Activated CD8-positive, alpha-beta memory T cell treated with anti-CD3 and anti-CD28 coated beads for 36 hours (primary cell): ENCODE measurements at regions not wholly inside any gene's neighbourhood (a gene's known extent, or its start where the extent isn't known, plus 50 kb on each side); places are given as distances from the start of the nearest gene placed in this dataset.

Experiments used
- CTCF ChIA-PET: fragments of 350-600 bp; sonication (Branson Sonifier 250); formaldehyde crosslinking; loops from one replicate; lab custom pipeline; 2021; ENCODE audit warnings: antibody characterized with exemption; lab: Charles Lee
- POLR2A ChIA-PET: fragments of 350-600 bp; sonication (Branson Sonifier 250); formaldehyde crosslinking; loops from one replicate; lab custom pipeline; 2021; ENCODE audit warnings: antibody characterized with exemption; lab: Charles Lee

DNA sequence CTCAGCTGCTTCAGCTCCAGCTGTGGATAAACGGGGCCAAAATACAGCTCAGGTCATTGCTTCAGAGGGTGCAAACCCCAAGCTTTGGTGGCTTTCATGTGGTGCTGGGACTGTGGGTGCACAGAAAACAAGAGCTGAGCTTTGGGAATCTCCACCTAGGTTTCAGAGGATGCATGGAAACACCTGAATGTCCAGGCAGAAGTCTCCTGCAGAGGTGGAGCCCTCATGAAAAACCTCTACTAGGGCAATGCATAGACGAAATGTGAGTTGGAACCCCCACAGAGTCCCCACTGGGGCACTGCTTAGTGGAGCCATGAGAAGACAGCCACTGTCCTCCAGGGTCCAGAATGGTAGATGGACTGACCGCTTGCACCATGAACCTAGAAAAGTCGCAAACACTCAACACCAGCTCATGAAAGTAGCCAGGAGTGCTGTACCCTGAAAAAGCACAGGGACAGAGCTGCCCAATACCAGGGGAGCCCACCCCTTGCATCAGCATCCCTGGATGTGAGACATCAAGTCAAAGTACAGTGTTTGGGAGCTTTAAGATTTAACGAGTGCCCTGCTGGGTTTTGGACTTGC, 147.9 kb upstream of the SOX11 start:
- CTCF ChIA-PET = no interaction called here
- POLR2A ChIA-PET = no interaction called here

DNA sequence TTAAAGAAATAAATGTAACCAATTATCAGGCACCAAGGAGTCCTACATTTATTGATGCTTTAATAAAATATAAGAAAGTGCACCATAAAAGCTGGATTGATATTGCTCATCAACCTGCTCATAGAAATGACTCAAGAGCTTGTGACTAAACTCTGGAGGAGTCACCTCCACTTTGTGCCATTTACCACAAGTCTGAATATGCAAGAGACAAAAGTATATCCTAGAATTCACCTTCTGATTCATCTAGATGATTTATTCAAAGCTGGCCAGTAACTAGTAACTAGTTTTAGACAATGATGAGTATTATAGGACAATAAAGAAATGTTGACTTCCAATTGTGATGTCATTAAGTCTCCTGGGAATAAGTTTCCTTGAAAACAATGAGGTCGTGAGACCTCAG, 146.0 kb upstream of the SOX11 start:
- ChIA-PET POLR2A (no interaction called here), CTCF (no interaction called here)

DNA sequence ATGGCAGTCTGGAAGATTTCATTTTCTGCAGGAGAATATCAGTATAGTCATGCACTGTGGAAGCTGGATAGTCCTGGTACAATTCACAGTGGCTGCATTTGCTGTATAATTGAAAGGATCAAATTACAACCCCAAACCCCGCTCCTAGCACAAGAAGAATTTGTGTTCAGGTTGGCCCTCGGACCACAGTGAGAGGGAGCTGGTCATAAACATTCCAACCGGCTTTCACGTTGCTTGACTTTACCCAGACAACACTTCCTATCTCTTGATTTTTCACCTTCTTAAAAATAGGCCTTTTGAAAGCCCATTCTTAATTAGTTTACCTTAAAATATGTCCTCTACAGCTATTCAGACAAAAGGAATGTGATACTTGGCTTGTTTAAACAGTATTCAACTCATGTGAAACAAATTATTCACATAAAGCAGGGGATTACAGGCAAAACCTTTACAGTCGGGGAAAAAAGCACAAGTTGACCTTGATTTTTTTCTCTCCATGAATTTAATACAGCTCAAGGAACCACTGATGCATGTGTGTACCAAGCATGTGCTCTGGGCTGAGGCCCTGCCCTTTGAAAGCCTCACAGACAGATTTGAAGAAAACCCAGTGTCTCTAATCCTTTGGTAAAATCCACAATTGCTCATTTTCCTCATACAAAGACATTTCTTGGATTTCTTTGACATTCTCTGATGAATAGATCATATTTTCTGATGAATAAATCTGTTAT, 143.0 kb upstream of the SOX11 start:
- CTCF ChIA-PET = no interaction called here
- POLR2A ChIA-PET = no interaction called here

DNA sequence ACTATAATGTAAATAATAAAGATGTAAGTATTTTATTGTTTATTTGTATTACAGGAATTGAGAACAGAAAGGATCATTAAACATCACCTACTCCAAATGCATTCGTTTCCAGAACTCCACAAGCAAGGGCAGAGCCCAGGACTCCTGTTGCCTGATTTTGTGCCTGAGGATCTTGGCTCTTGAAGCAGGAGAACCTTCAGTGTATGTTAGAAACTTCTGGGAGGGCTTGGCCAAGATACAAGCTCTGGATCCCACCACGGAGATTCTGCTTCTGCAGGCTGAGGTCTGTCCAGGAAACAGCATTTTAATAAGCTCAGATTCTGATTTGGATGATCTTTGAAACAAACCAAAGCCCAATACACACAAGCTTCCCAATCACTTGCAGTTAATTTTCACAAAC, 142.4 kb upstream of the SOX11 start:
- CTCF ChIA-PET = no interaction called here

DNA sequence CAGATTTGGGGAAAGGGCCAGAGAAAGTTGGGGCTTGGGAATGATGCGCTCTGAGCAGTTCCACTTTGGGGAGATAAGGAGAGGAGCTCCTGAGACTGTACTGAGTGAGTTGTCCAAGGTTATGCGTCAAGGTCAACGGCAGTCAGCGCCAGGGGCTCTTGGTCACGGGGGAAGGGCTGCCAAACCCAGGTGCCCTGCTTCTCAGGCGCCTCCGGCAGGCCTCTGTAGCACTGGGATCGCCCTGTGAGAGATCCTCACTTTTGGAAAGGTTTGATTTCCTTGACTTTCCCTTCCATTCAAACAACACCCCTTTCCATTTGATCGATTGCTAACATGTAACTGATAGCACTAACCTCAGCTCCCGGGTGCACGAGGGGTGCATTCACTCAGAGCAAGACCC, 136.5 kb upstream of the SOX11 start:
- POLR2A ChIA-PET = no interaction called here
- CTCF ChIA-PET = no interaction called here

More for the DNA sequence above, 142.4 kb upstream of the SOX11 start:
- POLR2A ChIA-PET = no interaction called here

DNA sequence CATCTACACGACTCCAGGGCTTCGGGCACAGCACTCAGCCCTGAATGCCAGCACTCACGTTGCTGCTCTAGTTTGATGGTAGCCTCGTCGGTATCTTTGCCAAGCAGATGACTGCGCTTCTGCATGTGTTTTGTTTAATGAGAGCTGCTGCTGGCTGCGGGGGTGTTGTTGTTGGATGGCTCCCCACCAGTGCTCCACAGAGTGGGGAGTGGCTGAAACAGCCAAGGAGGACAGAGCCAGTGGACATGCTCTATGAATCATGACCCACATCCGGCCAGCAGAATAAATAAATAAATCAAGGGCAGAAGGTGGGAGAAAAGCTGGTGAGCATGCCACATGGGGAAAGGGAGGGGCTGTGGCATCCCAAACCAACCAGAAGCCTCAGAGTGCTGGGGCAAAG, 131.2 kb upstream of the SOX11 start:
- POLR2A ChIA-PET = no interaction called here
- CTCF ChIA-PET = no interaction called here

DNA sequence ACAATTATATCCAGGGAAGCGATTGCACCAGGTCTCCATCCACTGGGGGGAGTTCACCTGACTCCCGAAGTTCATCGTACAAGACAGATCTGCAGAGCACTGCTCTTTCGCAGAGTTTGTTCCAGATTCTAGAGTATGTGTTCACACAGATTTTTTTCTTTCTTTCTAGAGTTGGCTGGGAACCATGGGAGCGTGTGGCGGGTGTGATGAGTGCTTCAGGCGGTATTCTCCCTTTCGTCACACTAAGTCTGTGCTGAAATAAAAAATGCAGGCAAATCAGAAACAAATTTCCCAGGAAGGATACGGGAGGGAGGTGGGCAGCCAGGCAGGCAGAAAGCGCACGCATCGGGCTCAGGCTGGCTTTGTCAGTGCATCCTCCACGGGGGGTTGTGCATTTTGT, 129.8 kb upstream of the SOX11 start:
- POLR2A ChIA-PET = no interaction called here
- CTCF ChIA-PET = no interaction called here

DNA sequence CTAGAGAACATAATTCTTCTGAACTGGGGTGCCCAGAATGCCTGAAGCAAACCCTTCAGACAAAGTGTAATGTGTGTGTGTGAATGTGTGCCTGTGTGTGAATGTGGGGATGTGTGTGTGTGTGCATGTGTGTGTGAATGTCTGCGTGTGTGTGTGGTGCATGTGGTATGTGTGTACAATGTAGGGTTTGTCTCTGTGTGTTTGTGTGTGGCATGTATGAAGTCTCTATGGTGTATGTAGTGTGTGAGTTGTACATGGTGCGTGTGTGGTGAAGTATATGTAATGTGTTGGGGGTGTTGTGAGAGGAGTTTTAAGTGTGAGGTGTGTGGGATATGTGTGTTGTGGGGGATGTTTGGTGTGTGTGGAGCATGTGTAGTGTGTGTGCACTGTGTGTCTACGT, 129.3 kb upstream of the SOX11 start:
- CTCF ChIA-PET = no interaction called here
- POLR2A ChIA-PET = no interaction called here

DNA sequence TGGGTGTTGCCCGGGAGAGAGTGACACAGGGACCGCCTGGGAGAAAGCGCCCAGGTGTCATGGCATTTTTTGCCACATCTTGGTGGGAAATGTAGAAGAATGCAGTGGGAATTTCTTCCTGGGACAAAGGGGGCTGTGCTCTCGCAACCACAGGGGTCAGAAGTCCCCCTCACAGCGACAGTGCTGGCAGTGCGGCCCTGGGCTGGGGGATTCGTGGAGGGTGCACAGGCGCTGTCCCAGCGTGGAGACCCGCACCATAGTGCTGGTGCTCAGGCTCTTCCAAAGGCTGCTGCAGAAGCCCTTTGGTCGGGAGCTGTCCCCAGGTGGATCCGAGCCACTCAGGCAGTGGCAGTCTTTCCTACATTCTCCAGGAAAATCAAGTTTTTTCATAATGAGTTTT, 128.8 kb upstream of the SOX11 start:
- POLR2A ChIA-PET = no interaction called here
- CTCF ChIA-PET = no interaction called here

DNA sequence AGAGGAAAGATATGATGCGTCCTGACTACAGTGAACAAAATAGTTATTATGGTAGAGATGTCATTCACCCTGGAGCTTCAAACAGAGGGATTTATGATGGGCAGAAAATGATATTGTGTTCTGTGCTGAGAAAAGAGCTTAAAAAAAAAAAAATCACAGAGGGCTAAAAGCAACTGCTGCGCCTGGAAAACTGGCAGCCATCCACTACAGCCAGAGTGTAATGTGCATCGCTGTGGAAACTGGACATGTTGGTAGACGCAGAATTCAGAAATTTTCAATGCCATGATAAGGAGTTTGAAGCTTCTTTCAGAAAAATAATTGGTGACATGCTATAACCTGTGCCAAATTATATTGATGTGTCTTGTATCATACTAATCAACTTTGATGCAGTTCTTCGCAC, 122.9 kb upstream of the SOX11 start:
- POLR2A ChIA-PET = no interaction called here
- CTCF ChIA-PET = interaction anchor here (0.7 kb wide), 1 partner anchor 813 kb away, joined by 3 read pairs; no protein-coding TSS in a partner anchor

DNA sequence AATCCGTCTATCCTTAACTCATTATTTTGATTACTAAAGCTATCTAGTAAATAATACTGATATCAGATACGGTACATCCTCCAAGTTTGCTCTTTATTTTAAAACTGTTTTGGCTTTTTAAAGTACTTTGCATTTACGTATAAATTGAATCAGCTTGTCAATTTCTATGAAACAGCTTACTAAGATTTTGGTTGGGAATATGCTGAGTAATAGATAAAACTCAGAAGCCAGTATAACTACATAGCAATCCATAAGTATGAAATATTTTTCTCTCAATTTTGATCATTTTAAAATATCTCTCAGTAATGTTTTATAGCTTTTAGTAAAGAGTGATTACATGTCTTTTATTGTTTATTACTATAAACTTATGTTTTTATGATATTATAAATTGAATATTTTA, 116.2 kb upstream of the SOX11 start:
- ChIA-PET POLR2A (no interaction called here), CTCF (no interaction called here)

DNA sequence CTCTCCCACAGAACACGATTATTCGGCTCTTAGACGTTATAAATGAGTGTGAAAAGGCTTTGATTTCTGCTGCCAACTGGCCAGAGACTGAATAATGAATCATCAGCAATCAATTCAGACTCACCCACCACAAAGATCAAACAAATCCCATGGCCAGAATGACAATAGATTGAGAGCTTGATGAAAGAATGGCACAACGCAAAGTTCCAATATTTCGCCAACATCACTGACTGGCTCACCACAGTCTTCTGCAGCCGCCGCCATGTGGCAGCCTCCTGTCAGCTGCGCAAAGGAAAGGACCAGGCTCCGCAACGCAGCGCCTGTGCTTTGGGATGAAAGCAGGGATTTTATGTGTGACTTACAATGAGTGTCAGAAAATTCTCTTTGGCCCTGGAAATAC, 104.4 kb upstream of the SOX11 start:
- CTCF ChIA-PET = no interaction called here

DNA sequence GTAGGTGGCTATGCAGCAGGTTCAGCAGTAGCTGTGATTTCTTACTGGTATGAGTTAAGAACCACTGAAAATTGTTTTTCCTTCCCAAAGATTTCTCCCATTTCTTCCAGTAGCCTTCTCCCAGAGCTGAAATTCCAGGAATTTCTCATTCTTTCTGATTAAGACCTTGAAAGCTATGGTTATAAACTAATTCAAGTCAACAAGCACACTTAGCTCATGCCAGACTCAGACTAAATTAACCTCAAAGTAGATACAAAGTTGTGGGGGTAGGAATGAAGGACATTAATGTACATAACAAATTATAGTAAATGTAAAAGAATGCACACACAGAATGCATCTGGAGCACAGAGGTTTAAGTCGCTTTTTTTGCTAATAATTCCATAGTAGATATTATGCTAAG, 103.6 kb upstream of the SOX11 start:
- POLR2A ChIA-PET = no interaction called here
- CTCF ChIA-PET = no interaction called here

More for the DNA sequence above, 104.4 kb upstream of the SOX11 start:
- POLR2A ChIA-PET = no interaction called here

DNA sequence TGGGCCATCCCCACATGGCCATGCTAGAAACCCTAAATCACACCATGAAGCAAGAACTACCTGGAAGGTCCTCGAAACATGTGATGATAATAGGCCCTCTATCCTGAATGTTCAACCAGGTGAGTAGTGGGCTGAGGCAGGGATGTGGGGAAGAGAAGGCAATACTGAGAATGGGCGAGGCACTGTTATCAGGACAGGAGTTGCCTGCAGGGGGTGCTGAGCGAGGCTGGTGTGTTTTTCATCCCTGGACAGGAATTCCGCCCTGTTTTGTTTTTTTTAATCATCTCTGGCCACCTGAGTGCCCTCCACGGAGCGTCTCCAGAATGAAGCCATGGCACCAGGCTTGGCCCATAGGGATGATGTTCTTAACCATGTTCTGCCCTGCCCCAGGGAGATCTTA, 103.0 kb upstream of the SOX11 start:
- ChIA-PET POLR2A (no interaction called here), CTCF (no interaction called here)

DNA sequence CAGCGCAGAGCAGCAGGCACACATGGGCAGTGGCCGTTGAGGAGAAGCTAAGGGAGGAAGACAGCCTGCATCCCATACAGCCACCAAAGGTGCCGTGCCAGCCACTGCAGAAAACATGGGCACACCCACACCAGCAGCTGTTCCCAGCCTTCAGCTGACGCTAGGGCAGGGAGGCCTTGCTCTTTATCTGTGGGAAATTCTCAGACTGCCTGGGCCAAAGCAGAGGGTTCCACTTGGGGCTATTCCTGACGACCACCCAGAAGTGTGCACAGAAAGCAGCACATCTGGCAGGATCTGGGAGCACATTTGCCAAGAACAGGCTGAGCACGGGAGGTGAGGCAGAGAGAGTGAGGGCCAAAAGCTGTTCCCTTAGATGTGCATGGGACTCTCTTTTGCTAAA, 101.3 kb upstream of the SOX11 start:
- ChIA-PET POLR2A (no interaction called here), CTCF (no interaction called here)

DNA sequence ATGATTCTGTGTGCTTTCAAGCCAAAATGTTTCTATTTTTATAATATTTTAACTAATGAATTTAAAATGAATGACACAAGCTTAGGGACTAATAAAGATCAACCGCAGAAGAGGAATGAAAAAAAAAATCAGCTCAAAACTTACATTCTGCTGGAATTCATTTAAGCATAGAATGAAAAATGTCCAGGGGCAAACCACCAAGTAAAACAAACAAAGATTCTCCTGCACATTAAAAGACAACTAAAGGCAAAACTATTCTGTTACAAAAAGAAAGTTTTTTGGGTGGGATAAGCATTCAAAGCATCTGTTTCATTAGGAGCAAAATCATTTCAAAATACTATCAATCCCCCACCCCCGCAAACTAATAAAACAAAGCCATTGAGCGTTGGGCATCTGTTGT, 99.3 kb upstream of the SOX11 start:
- CTCF ChIA-PET = no interaction called here
- POLR2A ChIA-PET = no interaction called here

DNA sequence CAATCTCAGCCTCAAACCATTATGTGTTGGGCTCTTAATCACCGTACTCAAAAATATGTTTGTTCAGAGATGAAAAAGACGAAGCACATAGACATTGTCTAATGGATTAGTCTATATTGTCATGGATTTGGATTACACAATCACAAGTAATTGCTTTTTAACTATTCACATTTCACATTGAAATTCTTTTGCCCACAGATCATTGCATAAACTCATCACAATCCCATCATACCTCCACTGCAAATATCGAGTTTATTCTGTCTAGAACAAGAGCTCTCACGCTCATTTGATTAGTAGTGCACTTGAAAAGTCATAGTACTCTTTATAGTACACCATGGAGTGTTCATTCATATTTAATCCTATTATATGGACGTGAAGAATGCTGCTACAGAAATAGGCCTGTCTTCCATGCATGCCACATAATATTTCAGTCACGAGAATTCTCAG, 97.9 kb upstream of the SOX11 start:
- CTCF ChIA-PET = no interaction called here

DNA sequence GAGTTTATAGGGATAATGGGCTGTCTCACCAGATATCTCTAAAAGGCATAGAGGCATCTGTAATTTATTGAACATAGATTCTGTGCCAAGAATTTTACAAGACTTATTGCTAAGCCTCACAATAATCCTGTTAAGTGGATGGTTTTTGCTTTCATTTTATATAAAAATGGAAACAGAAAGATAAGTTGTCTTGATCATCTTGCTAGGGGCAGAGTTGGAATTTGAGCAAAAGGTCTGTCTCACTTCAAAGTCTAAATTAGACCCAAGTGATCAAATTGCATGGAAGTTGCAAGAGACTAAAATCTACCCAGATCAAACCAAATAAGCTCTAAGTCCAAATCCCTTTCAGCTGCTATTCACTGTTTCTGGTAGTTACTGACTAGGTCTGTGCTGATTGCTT, 95.3 kb upstream of the SOX11 start:
- CTCF ChIA-PET = no interaction called here
- POLR2A ChIA-PET = no interaction called here

More for the DNA sequence above, 97.9 kb upstream of the SOX11 start:
- POLR2A ChIA-PET = no interaction called here

DNA sequence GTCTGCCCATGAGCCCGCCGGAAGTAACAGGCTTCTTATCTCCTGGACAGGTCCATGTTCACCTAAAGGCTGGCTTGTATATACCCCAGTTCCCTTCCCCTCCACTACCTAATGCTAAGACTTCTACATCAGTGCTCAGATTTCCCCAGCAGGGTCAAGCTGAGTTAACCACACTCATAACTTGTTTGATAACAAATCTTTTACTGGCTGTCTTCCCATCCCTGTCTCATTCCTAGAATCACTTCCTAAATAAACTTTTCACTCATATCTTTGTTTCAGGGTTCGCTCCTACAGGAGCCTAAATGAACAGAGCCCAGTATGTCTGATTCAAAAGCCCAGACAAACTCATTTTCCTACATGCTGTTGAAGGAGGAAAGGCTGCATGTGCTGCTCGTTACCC, 94.0 kb upstream of the SOX11 start:
- POLR2A ChIA-PET = no interaction called here
- CTCF ChIA-PET = no interaction called here

DNA sequence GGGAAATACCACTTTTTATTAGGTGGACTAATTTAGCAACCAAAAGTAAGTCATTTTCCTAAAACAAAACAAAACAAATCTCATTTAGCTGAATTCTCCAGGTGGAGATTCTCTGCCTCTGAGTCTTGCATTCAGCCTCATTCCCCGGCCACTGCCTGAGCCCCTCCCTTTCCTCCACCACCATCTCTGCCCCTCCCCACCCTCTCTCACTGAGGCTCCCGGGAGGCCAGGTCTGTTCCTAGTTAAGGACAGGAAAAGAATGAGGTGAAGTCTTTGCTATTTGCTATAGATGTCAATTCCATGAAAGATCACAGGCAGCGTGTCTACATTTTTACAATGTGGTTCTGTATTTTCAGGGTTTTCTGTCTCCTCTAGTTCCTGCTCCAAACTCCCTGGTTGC, 83.0 kb upstream of the SOX11 start:
- ChIA-PET CTCF (no interaction called here), POLR2A (no interaction called here)

DNA sequence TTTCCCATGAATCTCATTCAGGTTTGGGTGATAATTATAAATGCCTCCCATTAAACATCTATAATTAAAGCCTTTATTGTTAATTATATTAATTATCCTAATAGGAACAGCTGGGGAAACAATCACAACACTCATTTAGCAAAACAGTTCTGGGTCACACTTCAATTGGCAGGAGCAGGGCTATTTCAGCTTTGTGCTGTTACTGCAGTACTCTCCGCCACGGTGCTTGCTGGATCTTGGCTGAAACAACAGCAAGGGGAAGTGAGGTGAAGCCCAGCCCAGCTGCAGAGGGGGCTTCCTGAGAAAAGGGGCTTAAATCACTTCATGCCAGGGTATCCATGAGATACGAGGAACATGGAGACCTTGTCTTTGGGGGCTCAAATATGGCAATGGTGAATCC, 79.5 kb upstream of the SOX11 start:
- POLR2A ChIA-PET = no interaction called here
- CTCF ChIA-PET = no interaction called here

DNA sequence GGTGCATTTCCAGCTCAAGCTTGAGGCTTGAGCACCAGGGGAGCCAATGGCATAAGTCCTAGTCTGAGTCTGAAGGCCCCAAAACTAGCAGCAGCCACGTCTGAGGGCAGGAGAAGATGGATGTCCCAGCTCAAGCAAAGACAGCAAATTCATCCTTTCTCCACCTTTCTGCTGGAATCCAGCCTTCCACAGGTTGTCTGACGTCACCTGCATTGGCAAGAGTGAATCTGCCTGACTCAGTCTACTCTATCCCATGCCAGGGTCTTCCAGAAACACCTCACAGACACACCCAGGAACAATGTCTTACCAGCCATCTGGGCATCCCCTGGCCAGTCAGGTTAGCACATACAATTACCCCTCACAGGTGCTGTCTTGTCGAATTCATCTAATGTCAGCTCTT, 76.2 kb upstream of the SOX11 start:
- ChIA-PET POLR2A (no interaction called here), CTCF (no interaction called here)
